K562 (cell line): ENCODE measurements at regions not wholly inside any gene's neighbourhood (a gene's known extent, or its start where the extent isn't known, plus 50 kb on each side); places are given as distances from the start of the nearest gene placed in this dataset.
A peak's percentile ranks its signal among the peaks of the same experiment; 100 is the strongest.

Experiments used
- ATF7 ChIP-seq: fragments of 450-650 bp; IDR thresholded peaks from 2 replicates; pipeline ENCODE4 v1.7.1; 2014; ENCODE audit warnings: mild to moderate bottlenecking, moderate library complexity
- CBFA2T3 ChIP-seq: fragments of 450-650 bp; IDR thresholded peaks from 2 replicates; pipeline ENCODE4 v1.6.1; 2017
- CEBPZ ChIP-seq: fragments of 150-350 bp; IDR thresholded peaks from 2 replicates; pipeline ENCODE4 v1.6.1; 2014; ENCODE audit warnings: low read depth, mild to moderate bottlenecking, low read length, borderline replicate concordance
- EP300 ChIP-seq: IDR thresholded peaks from 2 replicates; pipeline ENCODE4 v1.6.1; 2012; ENCODE audit warnings: low read length, improper control_type of control experiment
- HDAC1 ChIP-seq, 2 experiments: fragments of 450-650 bp; IDR thresholded peaks; 2 replicates each; pipeline ENCODE4 v1.6.1; 2016 to 2017; ENCODE audit warnings: inconsistent platforms in 1 of 2, mild to moderate bottlenecking in 1 of 2, moderate library complexity in 1 of 2
- HIVEP1 ChIP-seq: fragments of 250-450 bp; sonication (Bioruptor Pico); IDR thresholded peaks from 2 replicates; pipeline ENCODE4 v1.4.0; 2020; ENCODE audit warnings: mild to moderate bottlenecking
- MECOM ChIP-seq: fragments of 250-450 bp; sonication (Bioruptor Pico); IDR thresholded peaks from 2 replicates; pipeline ENCODE4 v1.8.0; 2022; ENCODE audit warnings: inconsistent platforms
- MTA2 ChIP-seq: fragments of 450-650 bp; IDR thresholded peaks from 2 replicates; pipeline ENCODE4 v1.6.1; 2016; ENCODE audit warnings: low read depth
- NBN ChIP-seq: fragments of 450-650 bp; IDR thresholded peaks from 2 replicates; pipeline ENCODE4 v1.6.1; 2016; ENCODE audit warnings: low read depth, mild to moderate bottlenecking
- NEUROD1 ChIP-seq: fragments of 150-350 bp; IDR thresholded peaks from 2 replicates; pipeline ENCODE4 v1.6.1; 2014; ENCODE audit warnings: borderline replicate concordance, low read length, low read depth; ENCODE audit not compliant: partially characterized antibody
- PCBP2 ChIP-seq: fragments of 200-400 bp; formaldehyde crosslinking; IDR thresholded peaks from 2 replicates; pipeline ENCODE4 v1.6.1; 2018; ENCODE audit warnings: low read length, low read depth, mild to moderate bottlenecking, moderate library complexity; ENCODE audit not compliant: poor library complexity, severe bottlenecking
- PML ChIP-seq: IDR thresholded peaks from 2 replicates; pipeline ENCODE4 v1.6.1; 2012; ENCODE audit warnings: low read length, inconsistent platforms
- POLR2AphosphoS5 ChIP-seq: IDR thresholded peaks from 2 replicates; pipeline ENCODE4 v1.6.1; 2011; ENCODE audit warnings: mild to moderate bottlenecking, low read depth, low read length, moderate library complexity; ENCODE audit not compliant: control insufficient read depth, insufficient read depth
- SMARCA4 ChIP-seq: fragments of 450-650 bp; IDR thresholded peaks from 2 replicates; pipeline ENCODE4 v1.6.1; 2016
- SOX6 ChIP-seq: fragments of 450-650 bp; IDR thresholded peaks from 2 replicates; pipeline ENCODE4 v1.6.1; 2014; ENCODE audit warnings: mild to moderate bottlenecking
- TCF7 ChIP-seq: sonication (generic); IDR thresholded peaks from 2 replicates; pipeline ENCODE4 v1.6.1; 2016; ENCODE audit warnings: antibody characterized with exemption, borderline replicate concordance
- ZNF124 ChIP-seq: sonication (generic); formaldehyde crosslinking; IDR thresholded peaks from 2 replicates; pipeline ENCODE4 v1.8.1; 2022; ENCODE audit warnings: missing genetic modification reagents
- ZNF449 ChIP-seq: fragments of 250-450 bp; sonication (Bioruptor Pico); IDR thresholded peaks from 2 replicates; pipeline ENCODE4 v1.8.0; 2022; ENCODE audit warnings: moderate library complexity, mild to moderate bottlenecking, inconsistent platforms
- ZNF518B ChIP-seq: fragments of 250-450 bp; sonication (Bioruptor Pico); IDR thresholded peaks from 2 replicates; pipeline ENCODE4 v1.5.0; 2021; ENCODE audit warnings: mild to moderate bottlenecking, moderate library complexity

- TF ChIP-seq ZNF518B (CRISPR knock-in tag) (no peak), EP300 (peak; percentile 91), TCF7 (peak; percentile 77; the same call in 1 of the 2 replicates), NBN (peak; percentile 41; the same call in 1 of the 2 replicates), MECOM (CRISPR knock-in tag) (peak; percentile 76), MTA2 (peak; percentile 85), POLR2AphosphoS5 (peak; percentile 80), CEBPZ (no peak), ZNF449 (CRISPR knock-in tag) (no peak), HIVEP1 (CRISPR knock-in tag) (no peak), PML (peak; percentile 80), ZNF124 (CRISPR knock-in tag) (no peak), HDAC1 (IDR thresholded peaks at IDR 0.05) (0 out of 4 replicates have a peak, but pooled peaks of 1 of the 2 experiments have one; percentile 50), ATF7 (0 out of 2 replicates have a peak, but pooled peaks have one; percentile 55), CBFA2T3 (peak; percentile 93), NEUROD1 (peak; percentile 62), PCBP2 (no peak), SOX6 (peak; percentile 89), SMARCA4 (peak; percentile 94)
Measured at GRCh38 chr10:25766687-25767221, 167.3 kb upstream of the MYO3A start (continued).
